H1 (cell line): ENCODE measurements at regions not wholly inside any gene's neighbourhood (a gene's known extent, or its start where the extent isn't known, plus 50 kb on each side); places are given as distances from the start of the nearest gene placed in this dataset.

Source experiments
- CTCF ChIA-PET: fragments of 300-600 bp; sonication (Branson Sonifier 250); formaldehyde crosslinking; loops from one replicate; lab custom pipeline; 2021; ENCODE audit not compliant: partially characterized antibody; lab: Charles Lee
- POLR2A ChIA-PET: fragments of 300-600 bp; sonication (Branson Sonifier 250); formaldehyde crosslinking; loops from one replicate; lab custom pipeline; 2021; ENCODE audit warnings: inconsistent platforms; ENCODE audit not compliant: partially characterized antibody; lab: Charles Lee
- DNase-seq, 2 experiments: peaks; one replicate each; pipeline versions ENCODE4 v3.0.0 to v3.0.0-alpha.2; 2010 to 2022; ENCODE audit warnings: low spot score in 2 of 2, low read depth in 1 of 2, mixed read lengths in 1 of 2
- FAIRE-seq: peaks from 2 replicates; lab custom pipeline; 2011; peaks lifted over from hg19 to GRCh38; lab: Jason Lieb, UNC
- H2AFZ ChIP-seq: 2 replicates; pipeline ENCODE4 v1.8.1; 2012; ENCODE audit warnings: low read length, inconsistent platforms
- H2AK5ac ChIP-seq: 2 replicates; pipeline ENCODE4 v1.6.1; 2013; ENCODE audit warnings: low read depth, low read length
- H2BK120ac ChIP-seq: replicated peaks from 2 replicates; pipeline ENCODE3; 2013; ENCODE audit warnings: low read depth, low read length, inconsistent platforms
- H2BK12ac ChIP-seq: 2 replicates; pipeline ENCODE4 v1.6.1; 2013; ENCODE audit warnings: low read depth, low read length
- H2BK15ac ChIP-seq: 2 replicates; pipeline ENCODE4 v1.6.1; 2013; ENCODE audit warnings: low read length
- H2BK20ac ChIP-seq: 2 replicates; pipeline ENCODE4 v1.6.1; 2013; ENCODE audit warnings: low read length
- H2BK5ac ChIP-seq: 2 replicates; pipeline ENCODE4 v1.6.1; 2013; ENCODE audit warnings: low read depth, low read length
- H3K14ac ChIP-seq: 2 replicates; pipeline ENCODE4 v1.6.1; 2013; ENCODE audit warnings: inconsistent platforms; ENCODE audit not compliant: insufficient read length
- H3K18ac ChIP-seq: 2 replicates; pipeline ENCODE4 v1.6.1; 2013; ENCODE audit warnings: low read length; ENCODE audit errors: extremely low read depth
- H3K23ac ChIP-seq: 2 replicates; pipeline ENCODE4 v1.6.1; 2013; ENCODE audit warnings: inconsistent platforms; ENCODE audit not compliant: insufficient read length
- H3K23me2 ChIP-seq: 2 replicates; pipeline ENCODE4 v1.6.1; 2013; ENCODE audit warnings: low read depth, low read length
- H3K27ac ChIP-seq: 2 replicates; pipeline ENCODE4 v1.6.1; 2011; ENCODE audit warnings: low read depth, low read length, inconsistent platforms
- H3K27me3 ChIP-seq, 4 experiments: replicated peaks in 1 of 4; 1 replicate in 1 of 4; 2 replicates in 3 of 4; pipeline versions ENCODE4 v1.6.1 to v1.8.1; 2011 to 2013; ENCODE audit warnings: low read length in 3 of 4, mild to moderate bottlenecking in 3 of 4, inconsistent platforms in 2 of 4, mixed read lengths in 2 of 4, moderate library complexity in 1 of 4; ENCODE audit not compliant: control insufficient read depth in 3 of 4, insufficient read depth in 3 of 4; ENCODE audit errors: extremely low read depth in 1 of 4
- H3K36me3 ChIP-seq, 4 experiments: 2 replicates each; pipeline versions ENCODE4 v1.6.1 to v1.8.1; 2011 to 2013; ENCODE audit warnings: mild to moderate bottlenecking in 4 of 4, low read length in 3 of 4, moderate library complexity in 2 of 4, control low read depth in 1 of 4, inconsistent platforms in 1 of 4; ENCODE audit not compliant: insufficient read depth in 4 of 4, control insufficient read depth in 2 of 4
- H3K4ac ChIP-seq: replicated peaks from 2 replicates; pipeline ENCODE3; 2013; ENCODE audit warnings: low read length, low read depth, mixed read lengths, inconsistent platforms; ENCODE audit not compliant: insufficient read length
- H3K4me1 ChIP-seq, 4 experiments: replicated peaks in 1 of 4; 1 replicate in 1 of 4; 2 replicates in 3 of 4; pipeline versions ENCODE4 v1.6.1 to v1.8.1; 2011 to 2013; ENCODE audit warnings: low read length in 3 of 4, inconsistent platforms in 2 of 4, mixed read lengths in 1 of 4; ENCODE audit not compliant: insufficient read depth in 4 of 4, control insufficient read depth in 3 of 4
- H3K4me2 ChIP-seq, 2 experiments: 2 replicates each; pipeline versions ENCODE4 v1.6.1 to v1.8.1; 2011 to 2013; ENCODE audit warnings: low read depth in 2 of 2, low read length in 2 of 2, control low read depth in 1 of 2, inconsistent platforms in 1 of 2, mild to moderate bottlenecking in 1 of 2; ENCODE audit not compliant: insufficient read depth in 1 of 2
- H3K4me3 ChIP-seq, 4 experiments: fragments of 200-600, 300-600 bp in 1 of 4; sonication (generic), shearing (Covaris generic), sonication (Bioruptor Twin) in 1 of 4; 2 replicates each; pipeline versions ENCODE4 v1.5.1 to v1.8.1; 2011 to 2016; ENCODE audit warnings: low read length in 4 of 4, low read depth in 3 of 4, control low read depth in 2 of 4, inconsistent platforms in 2 of 4, mild to moderate bottlenecking in 2 of 4, mixed read lengths in 1 of 4, moderate library complexity in 1 of 4; ENCODE audit not compliant: insufficient read depth in 2 of 4; ENCODE audit errors: extremely low read depth in 1 of 4
- H3K56ac ChIP-seq: replicated peaks from 2 replicates; pipeline ENCODE3; 2013; ENCODE audit warnings: low read depth, mild to moderate bottlenecking, mixed read lengths, low read length, inconsistent platforms; ENCODE audit not compliant: insufficient read length
- H3K79me1 ChIP-seq: 2 replicates; pipeline ENCODE4 v1.6.1; 2013; ENCODE audit warnings: low read depth, low read length, control low read depth
- H3K79me2 ChIP-seq, 2 experiments: 2 replicates each; pipeline versions ENCODE4 v1.6.1 to v1.8.1; 2012 to 2013; ENCODE audit warnings: low read length in 2 of 2, mild to moderate bottlenecking in 2 of 2, inconsistent platforms in 1 of 2; ENCODE audit not compliant: insufficient read depth in 2 of 2, control insufficient read depth in 1 of 2
- H3K9ac ChIP-seq, 4 experiments: replicated peaks in 1 of 4; 1 replicate in 1 of 4; 2 replicates in 3 of 4; pipeline versions ENCODE4 v1.6.1 to v1.8.1; 2011 to 2013; ENCODE audit warnings: low read depth in 3 of 4, low read length in 3 of 4, control low read depth in 2 of 4, mild to moderate bottlenecking in 2 of 4, moderate library complexity in 2 of 4, inconsistent platforms in 1 of 4; ENCODE audit errors: extremely low read depth in 1 of 4
- H3K9me3 ChIP-seq, 2 experiments: 2 replicates each; pipeline versions ENCODE4 v1.6.1 to v1.8.1; 2012 to 2013; ENCODE audit warnings: mild to moderate bottlenecking in 2 of 2, moderate library complexity in 2 of 2, control low read depth in 1 of 2, inconsistent platforms in 1 of 2, low read depth in 1 of 2, low read length in 1 of 2, mixed read lengths in 1 of 2; ENCODE audit not compliant: insufficient read depth in 2 of 2
- H4K20me1 ChIP-seq, 2 experiments: replicated peaks in 1 of 2; 2 replicates each; pipeline versions ENCODE3 to v1.8.1; 2011 to 2013; ENCODE audit warnings: inconsistent platforms in 2 of 2, low read length in 2 of 2, mild to moderate bottlenecking in 1 of 2; ENCODE audit not compliant: insufficient read depth in 2 of 2, control insufficient read depth in 1 of 2
- H4K5ac ChIP-seq: 2 replicates; pipeline ENCODE4 v1.6.1; 2013; ENCODE audit warnings: low read length, low read depth, mixed read lengths, inconsistent platforms; ENCODE audit not compliant: insufficient read length
- H4K8ac ChIP-seq: 2 replicates; pipeline ENCODE4 v1.8.0; 2013; ENCODE audit warnings: mild to moderate bottlenecking, moderate library complexity, low read length, inconsistent platforms; ENCODE audit not compliant: insufficient read depth; ENCODE audit errors: extremely low read depth
- H4K91ac ChIP-seq: replicated peaks from 2 replicates; pipeline ENCODE3; 2013; ENCODE audit warnings: low read length, mixed read lengths, inconsistent platforms; ENCODE audit not compliant: insufficient read length
- ASH2L ChIP-seq: fragments of 200-600, 300-600 bp; sonication (generic); IDR thresholded peaks from one replicate; pipeline ENCODE4 v1.7.1; 2017; ENCODE audit warnings: low read length
- EGR1 ChIP-seq: IDR thresholded peaks from 2 replicates; pipeline ENCODE4 v1.6.1; 2011; ENCODE audit warnings: low read depth, low read length, borderline replicate concordance
- FOSL1 ChIP-seq: IDR thresholded peaks from 2 replicates; pipeline ENCODE4 v1.6.1; 2011; ENCODE audit warnings: mild to moderate bottlenecking, low read depth, low read length, moderate library complexity; ENCODE audit not compliant: insufficient read depth
- GABPA ChIP-seq: IDR thresholded peaks from 2 replicates; pipeline ENCODE4 v1.6.1; 2011; ENCODE audit warnings: mild to moderate bottlenecking, low read length, moderate library complexity, borderline replicate concordance; ENCODE audit not compliant: insufficient read depth
- JUND ChIP-seq: IDR thresholded peaks from 2 replicates; pipeline ENCODE4 v1.6.1; 2011; ENCODE audit warnings: mild to moderate bottlenecking, improper control_type of control experiment, low read length
- KDM1A ChIP-seq: fragments of 200-600, 300-600 bp; sonication (generic); IDR thresholded peaks from 2 replicates; pipeline ENCODE4 v1.7.1; 2016; ENCODE audit warnings: mild to moderate bottlenecking, low read length, borderline replicate concordance
- KDM4A ChIP-seq: IDR thresholded peaks from one replicate; pipeline ENCODE4 v1.7.1; 2012; ENCODE audit warnings: low read depth, mild to moderate bottlenecking, moderate library complexity, low read length, inconsistent platforms; ENCODE audit not compliant: severe bottlenecking
- MAX ChIP-seq: IDR thresholded peaks from 2 replicates; pipeline ENCODE4 v1.6.1; 2012; ENCODE audit warnings: inconsistent platforms
- RNF2 ChIP-seq: fragments of 200-900, 300-1000 bp; sonication (generic); IDR thresholded peaks from 2 replicates; pipeline ENCODE4 v1.7.1; 2016; ENCODE audit warnings: borderline replicate concordance, low read depth, mild to moderate bottlenecking, antibody characterized with exemption, low read length; ENCODE audit not compliant: poor library complexity, severe bottlenecking; ENCODE audit errors: missing control alignments
- TAF7 ChIP-seq: optimal IDR thresholded peaks from 2 replicates; pipeline ENCODE3; 2011; ENCODE audit warnings: low read depth, mild to moderate bottlenecking, inconsistent platforms, low read length, moderate library complexity, borderline replicate concordance
- TBP ChIP-seq: IDR thresholded peaks from 2 replicates; pipeline ENCODE4 v1.6.1; 2011; ENCODE audit warnings: low read depth, low read length, improper control_type of control experiment
- ZNF274 ChIP-seq: IDR thresholded peaks from 2 replicates; pipeline ENCODE4 v1.7.0; 2012; ENCODE audit warnings: low read length, borderline replicate concordance; ENCODE audit errors: extremely low read depth
- WGBS, 2 experiments: shearing (Covaris generic) in 1 of 2; methylation state at CpG; one replicate each; pipeline versions ENCODE4 v1.1.6 to v1.1.7; 2013 to 2015; ENCODE audit warnings: low lambda C conversion rate in 2 of 2, mixed read lengths in 2 of 2, inconsistent platforms in 1 of 2, low coverage in 1 of 2, missing lambda C conversion rate in 1 of 2; ENCODE audit not compliant: insufficient replicate concordance in 2 of 2, insufficient coverage in 1 of 2, insufficient read length in 1 of 2; ENCODE audit errors: extremely low coverage in 1 of 2, missing lambda C conversion rate in 1 of 2; 5-methylcytosine and 5-hydroxymethylcytosine counted together
- TF ChIP-seq, protein P1 (sequence below): IDR thresholded peaks from 2 replicates; pipeline ENCODE4 v1.6.1; 2011; ENCODE audit warnings: low read length, improper control_type of control experiment

GRCh38 chr2:55105456-55105855 lies 55.2 kb upstream of the RTN4 start:
- Histone ChIP-seq H2BK120ac (no peak overlapping the region), H3K4ac (no peak overlapping the region), H3K27me3 (no peaks in the 10 kb centered on the region), H2BK5ac (no peak overlapping the region), H2BK12ac (no peak overlapping the region), H3K18ac (no peak overlapping the region), H2AFZ (no peak overlapping the region), H3K14ac (no peak overlapping the region), H3K27ac (no peak overlapping the region), H3K56ac (no peak overlapping the region), H2AK5ac (no peak overlapping the region), H4K91ac (no peak overlapping the region), H3K9me3 (no peaks in the 10 kb centered on the region), H4K5ac (no peak overlapping the region), H4K8ac (no peak overlapping the region), H3K4me2 (no peak overlapping the region), H3K36me3 (no peaks in the 10 kb centered on the region), H3K4me3 (no peak overlapping the region), H2BK20ac (no peak overlapping the region), H3K23ac (no peak overlapping the region), H3K79me2 (no peaks in the 10 kb centered on the region), H3K23me2 (no peaks in the 10 kb centered on the region), H4K20me1 (no peaks in the 10 kb centered on the region), H3K9ac (no peak overlapping the region), H3K4me1 (no peaks in the 10 kb centered on the region), H3K79me1 (no peaks in the 10 kb centered on the region), H2BK15ac (no peak overlapping the region)
- WGBS, 2 experiments, result 95% methylated on average over 2 of the region's 2 CpGs; no CpG with 5 or more reads in 1 of the 2 experiments
- DNase-seq, result no peak
- FAIRE-seq, result no peak
- CTCF ChIA-PET, result interaction anchor here (1.2 to 4.8 kb wide), 3 partner anchors 13 to 63 kb away, joined by 3 to 26 read pairs (median 4); no protein-coding TSS in a partner anchor
- POLR2A ChIA-PET, result interaction anchor here (1.1 kb wide), 2 partner anchors 15 to 57 kb away, joined by 3 read pairs; no protein-coding TSS in a partner anchor
- TF ChIP-seq KDM4A, result no peak
- TF ChIP-seq RNF2, result no peak
- no peak for TF ChIP-seq TBP
- TF ChIP-seq TAF7, result no peak
- TF ChIP-seq MAX, result no peak
- TF ChIP-seq FOSL1, result no peak
- no peak for TF ChIP-seq JUND
- TF ChIP-seq ZNF274, result no peak
- TF ChIP-seq KDM1A, result no peak
- TF ChIP-seq ASH2L, result no peak
- no peak for TF ChIP-seq GABPA
- TF ChIP-seq, protein P1, sequence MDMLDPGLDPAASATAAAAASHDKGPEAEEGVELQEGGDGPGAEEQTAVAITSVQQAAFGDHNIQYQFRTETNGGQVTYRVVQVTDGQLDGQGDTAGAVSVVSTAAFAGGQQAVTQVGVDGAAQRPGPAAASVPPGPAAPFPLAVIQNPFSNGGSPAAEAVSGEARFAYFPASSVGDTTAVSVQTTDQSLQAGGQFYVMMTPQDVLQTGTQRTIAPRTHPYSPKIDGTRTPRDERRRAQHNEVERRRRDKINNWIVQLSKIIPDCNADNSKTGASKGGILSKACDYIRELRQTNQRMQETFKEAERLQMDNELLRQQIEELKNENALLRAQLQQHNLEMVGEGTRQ, result no peak
- TF ChIP-seq EGR1, result no peak
